GM19240 (cell line): ENCODE measurements at regions not wholly inside any gene's neighbourhood (a gene's known extent, or its start where the extent isn't known, plus 50 kb on each side); places are given as distances from the start of the nearest gene placed in this dataset.

ENCODE experiments used
- DNase-seq: peaks from one replicate; pipeline ENCODE4 v3.0.0; 2011; ENCODE audit warnings: low spot score; ENCODE audit not compliant: insufficient read length

GRCh38 chr10:91137011-91137643 is 83.3 kb upstream of the PCGF5 start:
- DNase-seq: no peak

GRCh38 chr10:91137822-91138221 is 82.6 kb upstream of the PCGF5 start:
- DNase-seq: no peak

GRCh38 chr10:91140995-91141549 is 79.4 kb upstream of the PCGF5 start:
- no peak for DNase-seq

- no peak for DNase-seq
Observed at GRCh38 chr10:91144961-91145360, 75.5 kb upstream of the PCGF5 start.

DNA sequence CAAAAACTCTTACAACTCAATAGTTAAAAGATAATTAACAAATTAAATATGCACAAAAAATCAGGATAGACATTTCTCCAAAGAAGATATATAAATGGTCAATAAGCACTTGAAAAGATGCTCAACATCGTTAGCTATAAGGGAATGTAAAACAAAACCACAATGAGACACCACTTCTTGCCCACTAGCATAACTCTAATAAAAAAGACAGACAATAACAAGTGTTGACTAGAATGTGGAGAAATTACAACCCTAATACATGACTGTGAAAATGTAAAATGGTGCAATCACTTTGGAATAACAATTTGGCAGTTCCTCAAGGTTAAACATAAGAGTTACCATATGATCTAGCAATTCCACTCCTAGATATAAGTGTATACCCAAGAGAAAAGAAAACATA is 74.3 kb upstream of the PCGF5 start:
- no peak for DNase-seq

DNA sequence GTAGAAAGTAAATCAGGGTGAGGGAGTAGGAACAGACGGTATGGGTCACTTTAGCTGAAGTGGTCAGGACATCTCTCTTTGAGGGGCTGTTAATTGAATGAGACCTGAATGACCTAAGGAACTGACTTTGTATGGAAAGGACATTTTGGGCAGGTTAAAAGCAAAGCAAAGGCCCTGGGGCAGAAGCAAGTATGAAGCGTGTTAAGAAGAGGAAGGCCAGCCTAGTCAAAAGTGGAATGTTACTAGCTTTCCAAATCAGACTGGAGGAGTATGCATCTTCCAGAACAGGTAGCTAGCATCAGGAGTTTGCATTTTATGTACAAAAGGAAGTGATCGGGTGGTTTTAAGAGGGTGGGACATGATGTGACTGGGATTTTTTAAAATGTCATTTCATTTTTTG is 70.9 kb upstream of the PCGF5 start:
- DNase-seq: no peak

GRCh38 chr10:91150631-91151030 is 69.8 kb upstream of the PCGF5 start:
- no peak for DNase-seq

- DNase-seq: no peak
Observed at GRCh38 chr10:91153508-91153907, 67.0 kb upstream of the PCGF5 start.

- no peak for DNase-seq
Observed at GRCh38 chr10:91154842-91155241, 65.6 kb upstream of the PCGF5 start.

DNA sequence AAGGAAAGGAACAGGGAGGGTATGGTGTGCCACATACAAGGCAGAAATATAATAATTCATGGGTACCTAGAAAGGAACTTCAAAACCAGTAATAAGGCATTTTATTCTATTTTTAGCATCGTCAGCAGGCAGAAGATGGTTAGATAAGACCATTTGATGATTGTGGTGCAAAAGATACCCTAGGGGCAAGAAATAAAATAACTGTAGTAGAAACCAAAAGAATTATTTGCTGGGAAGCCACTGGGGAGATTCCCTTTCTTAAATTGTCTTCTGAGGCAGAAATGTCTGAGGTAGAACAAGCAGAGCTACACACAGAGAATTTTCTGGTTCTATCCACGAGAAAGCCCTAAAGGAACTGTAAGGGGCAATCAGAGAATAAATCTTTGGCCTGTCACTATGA is 64.3 kb upstream of the PCGF5 start:
- DNase-seq: no peak

- DNase-seq: no peak
Observed at GRCh38 chr10:91159254-91159783, 61.1 kb upstream of the PCGF5 start.

DNA sequence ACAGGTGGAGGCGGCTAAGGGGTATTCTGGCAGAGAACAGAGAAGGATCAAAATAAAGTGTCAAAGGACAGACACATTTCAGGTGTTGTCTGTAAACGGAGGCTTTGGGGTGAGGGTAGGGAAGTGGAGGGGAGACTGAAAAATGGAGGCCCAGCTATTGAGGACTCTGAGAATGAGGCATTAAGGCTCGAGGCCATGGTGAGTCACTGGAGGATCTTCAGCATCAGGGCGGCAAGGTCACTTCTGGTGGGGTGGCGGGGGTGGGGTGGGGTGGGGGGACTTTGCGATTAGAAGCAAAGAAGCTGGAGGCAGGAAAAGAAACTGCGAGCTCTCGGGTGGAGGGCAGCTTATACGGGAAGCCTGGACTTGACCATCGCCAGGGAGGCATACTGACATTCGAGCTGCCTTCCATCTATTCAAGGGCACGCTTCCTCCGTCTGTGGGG is 58.4 kb upstream of the PCGF5 start:
- DNase-seq: no peak

- DNase-seq: peak; percentile 29
Observed at GRCh38 chr10:91162495-91163268, 57.8 kb upstream of the PCGF5 start.

DNA sequence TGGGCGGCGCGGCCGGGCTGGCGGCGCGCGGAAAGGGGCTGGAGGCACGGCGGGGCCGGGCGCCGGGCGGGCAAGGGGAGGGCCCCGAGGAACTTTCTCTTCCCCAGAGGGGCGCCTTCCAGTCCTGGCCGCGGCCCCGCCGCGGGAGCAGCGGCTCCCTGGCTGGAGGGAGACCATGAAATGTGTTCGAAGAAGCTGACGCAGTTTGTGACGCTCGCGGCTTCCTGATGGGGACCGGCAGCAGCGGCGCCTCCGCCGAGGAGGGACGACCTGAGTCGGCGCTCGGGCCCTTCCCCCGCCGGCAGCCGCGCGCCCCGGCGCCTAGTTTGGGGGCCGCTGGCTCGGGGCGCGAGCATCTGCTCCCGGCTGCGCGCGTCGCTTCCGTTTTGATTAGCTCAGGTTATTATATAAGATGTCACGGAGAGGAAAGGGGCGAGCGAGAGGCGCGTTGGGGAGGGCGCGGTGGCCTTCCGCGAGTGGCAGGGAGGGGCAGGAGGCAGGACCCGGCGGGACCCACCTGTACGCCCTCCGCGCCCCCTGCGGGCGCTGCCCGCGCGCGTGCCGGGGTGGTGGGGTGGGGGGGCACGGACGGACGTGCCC is 57.1 kb upstream of the PCGF5 start:
- peak; percentile 43 for DNase-seq

- DNase-seq: no peak
Observed at GRCh38 chr10:91163869-91164474, 56.5 kb upstream of the PCGF5 start.

DNA sequence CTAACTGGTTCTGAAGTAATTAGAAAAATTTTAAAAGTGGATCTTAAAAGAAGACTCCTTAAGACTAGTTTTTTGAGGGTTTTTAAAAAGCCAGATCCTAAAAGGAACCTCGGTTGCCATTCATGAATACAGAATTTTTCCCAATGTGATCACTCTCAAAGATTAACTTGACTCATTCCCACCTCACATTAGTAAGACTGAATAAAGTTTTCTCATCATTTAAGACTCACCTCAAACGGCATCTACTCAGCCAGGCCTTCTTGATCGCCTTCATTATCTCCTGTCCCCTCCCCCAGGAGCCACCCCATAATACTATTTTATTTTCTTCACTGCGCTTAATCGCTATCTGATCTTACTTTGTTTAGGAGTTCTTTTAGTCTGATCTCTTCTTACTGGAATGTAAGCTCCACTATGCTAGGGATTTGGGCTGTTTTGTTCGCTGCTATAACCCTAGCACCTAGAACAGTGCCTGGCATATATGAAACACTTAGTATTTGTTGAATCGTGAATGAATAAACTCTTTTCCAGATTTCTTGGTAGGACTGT is 55.9 kb upstream of the PCGF5 start:
- no peak for DNase-seq

DNA sequence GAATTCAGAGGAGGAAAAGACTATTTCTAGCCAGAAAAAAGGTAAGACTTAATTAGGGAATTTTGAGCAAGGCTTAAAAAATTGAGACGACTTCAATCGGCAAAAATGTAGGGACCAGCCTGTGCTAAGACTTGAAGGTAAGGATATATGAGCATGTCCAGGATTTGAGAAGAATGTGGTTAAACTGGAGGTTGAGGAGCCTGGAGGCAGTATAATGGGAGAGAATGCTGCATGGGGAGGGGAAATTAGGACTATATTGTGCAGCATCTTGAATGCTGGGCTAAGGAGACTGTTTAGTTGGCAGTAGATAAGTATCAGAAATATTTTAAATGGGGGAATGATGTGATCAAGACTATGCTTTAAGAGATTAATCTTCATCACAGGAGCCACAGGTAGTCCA is 53.1 kb upstream of the PCGF5 start:
- no peak for DNase-seq

DNA sequence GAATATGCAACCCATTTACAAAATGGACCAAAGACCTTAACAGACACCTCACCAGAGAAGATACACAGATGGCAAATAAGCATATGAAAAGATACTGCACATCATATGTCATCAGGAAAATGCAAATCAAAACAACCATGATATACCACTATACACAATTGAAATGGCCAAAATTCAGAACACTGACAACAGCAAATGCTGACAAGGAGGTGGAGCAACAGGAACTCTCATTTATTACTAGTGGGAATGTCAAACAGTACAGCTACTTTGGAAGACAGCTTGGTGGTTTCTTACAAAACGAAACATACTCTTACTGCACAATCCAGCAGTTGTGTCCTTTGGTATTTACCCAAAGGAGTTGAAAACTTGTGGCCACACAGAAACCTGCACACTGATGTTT is 50.0 kb upstream of the PCGF5 start:
- DNase-seq: no peak
